HepG2 (cell line): ENCODE measurements at regions not wholly inside any gene's neighbourhood (a gene's known extent, or its start where the extent isn't known, plus 50 kb on each side); places are given as distances from the start of the nearest gene placed in this dataset.

ENCODE experiments used
- ARNT ChIP-seq: fragments of 450-650 bp; IDR thresholded peaks from 2 replicates; pipeline ENCODE4 v1.6.1; 2017
- ATF1 ChIP-seq: IDR thresholded peaks from 2 replicates; pipeline ENCODE4 v1.6.1; 2016; ENCODE audit warnings: mild to moderate bottlenecking, control low read depth
- EED ChIP-seq: sonication (generic); formaldehyde crosslinking; IDR thresholded peaks from 2 replicates; pipeline ENCODE4 v1.5.0; 2020; ENCODE audit warnings: mild to moderate bottlenecking, missing genetic modification reagents
- FOXK2 ChIP-seq: fragments of 450-650 bp; IDR thresholded peaks from 2 replicates; pipeline ENCODE4 v1.6.1; 2016
- GLI4 ChIP-seq: sonication (generic); formaldehyde crosslinking; IDR thresholded peaks from 2 replicates; pipeline ENCODE4 v1.5.1; 2020; ENCODE audit warnings: missing genetic modification reagents, mild to moderate bottlenecking, moderate library complexity, borderline replicate concordance
- GTF2F1 ChIP-seq: fragments of 150-350 bp; IDR thresholded peaks from 2 replicates; pipeline ENCODE4 v1.6.1; 2014; ENCODE audit warnings: low read length
- HOXA3 ChIP-seq: sonication (generic); formaldehyde crosslinking; IDR thresholded peaks from 2 replicates; pipeline ENCODE4 v1.5.0; 2020; ENCODE audit warnings: missing genetic modification reagents
- IRF2 ChIP-seq: IDR thresholded peaks from 2 replicates; pipeline ENCODE4 v1.6.1; 2018; ENCODE audit warnings: missing genetic modification reagents, missing compliant biosample characterization
- PITX1 ChIP-seq: sonication (generic); formaldehyde crosslinking; IDR thresholded peaks from 2 replicates; pipeline ENCODE4 v1.5.1; 2020; ENCODE audit warnings: mild to moderate bottlenecking, missing genetic modification reagents
- RFX5 ChIP-seq: IDR thresholded peaks from 2 replicates; pipeline ENCODE4 v1.6.1; 2011; ENCODE audit warnings: low read depth, low read length, improper control_type of control experiment
- SIX4 ChIP-seq: sonication (generic); formaldehyde crosslinking; IDR thresholded peaks from 2 replicates; pipeline ENCODE4 v1.4.0; 2020; ENCODE audit warnings: missing genetic modification reagents
- ZNF124 ChIP-seq: sonication (generic); formaldehyde crosslinking; IDR thresholded peaks from 2 replicates; pipeline ENCODE4 v1.4.0; 2020; ENCODE audit warnings: missing genetic modification reagents
- ZNF230 ChIP-seq: sonication (generic); formaldehyde crosslinking; IDR thresholded peaks from 2 replicates; pipeline ENCODE4 v1.4.0; 2020; ENCODE audit warnings: mild to moderate bottlenecking, missing genetic modification reagents
- ZNF354B ChIP-seq: sonication (generic); formaldehyde crosslinking; IDR thresholded peaks from 2 replicates; pipeline ENCODE4 v1.8.0; 2022; ENCODE audit warnings: mild to moderate bottlenecking, missing genetic modification reagents
- ZNF720 ChIP-seq: sonication (generic); formaldehyde crosslinking; IDR thresholded peaks from 2 replicates; pipeline ENCODE4 v1.4.0; 2020; ENCODE audit warnings: missing genetic modification reagents
- ZNF780A ChIP-seq: sonication (generic); formaldehyde crosslinking; IDR thresholded peaks from 2 replicates; pipeline ENCODE4 v1.8.0; 2022; ENCODE audit warnings: mild to moderate bottlenecking, missing genetic modification reagents, moderate library complexity
- ZSCAN21 ChIP-seq: sonication (generic); formaldehyde crosslinking; IDR thresholded peaks from 2 replicates; pipeline ENCODE4 v1.8.0; 2022; ENCODE audit warnings: mild to moderate bottlenecking, missing genetic modification reagents, moderate library complexity, borderline replicate concordance
- TF ChIP-seq, protein P1 (sequence below): sonication (generic); formaldehyde crosslinking; IDR thresholded peaks from 2 replicates; pipeline ENCODE4 v1.4.0; 2020; ENCODE audit warnings: missing genetic modification reagents
- TF ChIP-seq, protein P2 (sequence below): sonication (generic); formaldehyde crosslinking; conservative IDR thresholded peaks from 2 replicates; pipeline ENCODE4 v1.5.0; 2020; ENCODE audit warnings: missing genetic modification reagents
- TF ChIP-seq, protein P3 (sequence below): sonication (generic); formaldehyde crosslinking; IDR thresholded peaks from 2 replicates; pipeline ENCODE4 v1.5.0; 2020; ENCODE audit warnings: missing genetic modification reagents
- TF ChIP-seq, protein P4 (sequence below): sonication (generic); formaldehyde crosslinking; IDR thresholded peaks from 2 replicates; pipeline ENCODE4 v1.4.0; 2020; ENCODE audit warnings: missing genetic modification reagents
- TF ChIP-seq, protein P5 (sequence below): sonication (generic); formaldehyde crosslinking; IDR thresholded peaks from 2 replicates; pipeline ENCODE4 v1.4.0; 2020; ENCODE audit warnings: missing genetic modification reagents
- TF ChIP-seq, protein P6 (sequence below): sonication (generic); formaldehyde crosslinking; IDR thresholded peaks from 2 replicates; pipeline ENCODE4 v1.4.0; 2020; ENCODE audit warnings: missing genetic modification reagents; ENCODE audit errors: not compliant biosample characterization

DNA sequence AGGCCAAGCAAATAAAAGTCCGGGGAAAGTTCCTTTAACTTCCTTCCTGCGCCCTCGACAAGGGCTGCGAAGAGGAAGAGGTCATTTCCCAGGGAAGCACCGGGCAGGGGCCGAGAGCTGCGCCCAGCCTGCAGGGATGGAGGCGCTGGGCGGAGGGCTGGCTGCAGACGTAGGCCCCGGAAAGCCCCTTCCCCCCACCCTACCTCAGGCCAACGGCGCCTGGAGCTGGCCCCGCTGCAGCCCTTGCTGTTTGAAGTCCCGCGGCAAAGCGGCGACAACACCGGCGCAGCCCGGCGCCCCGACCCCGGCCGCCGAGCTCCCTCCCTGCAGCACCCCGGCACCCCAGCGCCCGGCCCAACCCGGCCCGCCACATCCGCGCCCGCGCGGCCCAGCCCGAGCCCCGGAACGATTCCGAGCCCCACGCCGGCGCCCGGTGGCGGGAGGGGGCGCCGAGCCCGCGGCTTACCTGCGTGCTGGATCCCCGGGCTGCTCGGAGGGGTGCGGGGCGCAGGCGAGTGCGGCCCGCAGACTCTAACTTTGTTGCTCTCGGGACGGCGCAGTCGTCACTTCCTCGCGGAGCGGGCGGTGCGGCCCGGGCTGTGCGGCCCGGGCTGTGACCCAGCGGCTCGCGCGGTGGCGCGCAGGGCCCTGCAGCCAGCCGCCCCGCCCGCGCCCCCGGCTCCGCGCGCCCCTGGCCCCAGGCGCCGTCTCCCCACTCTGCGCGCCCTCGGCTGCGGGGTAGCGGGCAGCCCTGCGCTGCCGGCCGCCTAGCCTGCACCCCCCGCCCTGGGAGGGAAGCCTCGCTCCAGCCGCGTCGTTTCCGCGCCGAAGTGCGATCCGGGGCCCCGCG lies 64.8 kb upstream of the PTGR2 start (continued):
- TF ChIP-seq, protein P1, sequence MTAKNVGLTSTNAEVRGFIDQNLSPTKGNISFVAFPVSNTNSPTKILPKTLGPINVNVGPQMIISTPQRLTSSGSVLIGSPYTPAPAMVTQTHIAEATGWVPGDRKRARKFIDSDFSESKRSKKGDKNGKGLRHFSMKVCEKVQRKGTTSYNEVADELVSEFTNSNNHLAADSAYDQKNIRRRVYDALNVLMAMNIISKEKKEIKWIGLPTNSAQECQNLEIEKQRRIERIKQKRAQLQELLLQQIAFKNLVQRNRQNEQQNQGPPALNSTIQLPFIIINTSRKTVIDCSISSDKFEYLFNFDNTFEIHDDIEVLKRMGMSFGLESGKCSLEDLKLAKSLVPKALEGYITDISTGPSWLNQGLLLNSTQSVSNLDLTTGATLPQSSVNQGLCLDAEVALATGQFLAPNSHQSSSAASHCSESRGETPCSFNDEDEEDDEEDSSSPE (CRISPR knock-in tag) = no peak; the same call in 1 of the 2 replicates
- TF ChIP-seq, protein P2, sequence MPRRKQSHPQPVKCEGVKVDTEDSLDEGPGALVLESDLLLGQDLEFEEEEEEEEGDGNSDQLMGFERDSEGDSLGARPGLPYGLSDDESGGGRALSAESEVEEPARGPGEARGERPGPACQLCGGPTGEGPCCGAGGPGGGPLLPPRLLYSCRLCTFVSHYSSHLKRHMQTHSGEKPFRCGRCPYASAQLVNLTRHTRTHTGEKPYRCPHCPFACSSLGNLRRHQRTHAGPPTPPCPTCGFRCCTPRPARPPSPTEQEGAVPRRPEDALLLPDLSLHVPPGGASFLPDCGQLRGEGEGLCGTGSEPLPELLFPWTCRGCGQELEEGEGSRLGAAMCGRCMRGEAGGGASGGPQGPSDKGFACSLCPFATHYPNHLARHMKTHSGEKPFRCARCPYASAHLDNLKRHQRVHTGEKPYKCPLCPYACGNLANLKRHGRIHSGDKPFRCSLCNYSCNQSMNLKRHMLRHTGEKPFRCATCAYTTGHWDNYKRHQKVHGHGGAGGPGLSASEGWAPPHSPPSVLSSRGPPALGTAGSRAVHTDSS (CRISPR knock-in tag) = no peak
- TF ChIP-seq ZNF354B = no peak
- TF ChIP-seq, protein P3, sequence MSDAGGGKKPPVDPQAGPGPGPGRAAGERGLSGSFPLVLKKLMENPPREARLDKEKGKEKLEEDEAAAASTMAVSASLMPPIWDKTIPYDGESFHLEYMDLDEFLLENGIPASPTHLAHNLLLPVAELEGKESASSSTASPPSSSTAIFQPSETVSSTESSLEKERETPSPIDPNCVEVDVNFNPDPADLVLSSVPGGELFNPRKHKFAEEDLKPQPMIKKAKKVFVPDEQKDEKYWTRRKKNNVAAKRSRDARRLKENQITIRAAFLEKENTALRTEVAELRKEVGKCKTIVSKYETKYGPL (CRISPR knock-in tag) = no peak; the same call in 1 of the 2 replicates
- no peak for TF ChIP-seq SIX4 (CRISPR knock-in tag)
- TF ChIP-seq GLI4 (CRISPR knock-in tag) = no peak
- TF ChIP-seq PITX1 (CRISPR knock-in tag) = no peak
- TF ChIP-seq IRF2 (CRISPR knock-in tag) = no peak
- TF ChIP-seq, protein P4, sequence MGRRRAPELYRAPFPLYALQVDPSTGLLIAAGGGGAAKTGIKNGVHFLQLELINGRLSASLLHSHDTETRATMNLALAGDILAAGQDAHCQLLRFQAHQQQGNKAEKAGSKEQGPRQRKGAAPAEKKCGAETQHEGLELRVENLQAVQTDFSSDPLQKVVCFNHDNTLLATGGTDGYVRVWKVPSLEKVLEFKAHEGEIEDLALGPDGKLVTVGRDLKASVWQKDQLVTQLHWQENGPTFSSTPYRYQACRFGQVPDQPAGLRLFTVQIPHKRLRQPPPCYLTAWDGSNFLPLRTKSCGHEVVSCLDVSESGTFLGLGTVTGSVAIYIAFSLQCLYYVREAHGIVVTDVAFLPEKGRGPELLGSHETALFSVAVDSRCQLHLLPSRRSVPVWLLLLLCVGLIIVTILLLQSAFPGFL (CRISPR knock-in tag) = no peak
- TF ChIP-seq EED (CRISPR knock-in tag) = no peak
- no peak for TF ChIP-seq ZNF124
- TF ChIP-seq ARNT = no peak
- no peak for TF ChIP-seq RFX5
- TF ChIP-seq ZNF230 (CRISPR knock-in tag) = no peak
- peak; percentile 12; the same call in 1 of the 2 replicates for TF ChIP-seq HOXA3 (CRISPR knock-in tag)
- no peak for TF ChIP-seq ZSCAN21 (CRISPR knock-in tag)
- TF ChIP-seq ZNF720 (CRISPR knock-in tag) = no peak
- no peak for TF ChIP-seq ATF1 (CRISPR knock-in tag)
- TF ChIP-seq ZNF780A (CRISPR knock-in tag) = no peak
- no peak for TF ChIP-seq GTF2F1
- TF ChIP-seq FOXK2 = no peak
- TF ChIP-seq, protein P5, sequence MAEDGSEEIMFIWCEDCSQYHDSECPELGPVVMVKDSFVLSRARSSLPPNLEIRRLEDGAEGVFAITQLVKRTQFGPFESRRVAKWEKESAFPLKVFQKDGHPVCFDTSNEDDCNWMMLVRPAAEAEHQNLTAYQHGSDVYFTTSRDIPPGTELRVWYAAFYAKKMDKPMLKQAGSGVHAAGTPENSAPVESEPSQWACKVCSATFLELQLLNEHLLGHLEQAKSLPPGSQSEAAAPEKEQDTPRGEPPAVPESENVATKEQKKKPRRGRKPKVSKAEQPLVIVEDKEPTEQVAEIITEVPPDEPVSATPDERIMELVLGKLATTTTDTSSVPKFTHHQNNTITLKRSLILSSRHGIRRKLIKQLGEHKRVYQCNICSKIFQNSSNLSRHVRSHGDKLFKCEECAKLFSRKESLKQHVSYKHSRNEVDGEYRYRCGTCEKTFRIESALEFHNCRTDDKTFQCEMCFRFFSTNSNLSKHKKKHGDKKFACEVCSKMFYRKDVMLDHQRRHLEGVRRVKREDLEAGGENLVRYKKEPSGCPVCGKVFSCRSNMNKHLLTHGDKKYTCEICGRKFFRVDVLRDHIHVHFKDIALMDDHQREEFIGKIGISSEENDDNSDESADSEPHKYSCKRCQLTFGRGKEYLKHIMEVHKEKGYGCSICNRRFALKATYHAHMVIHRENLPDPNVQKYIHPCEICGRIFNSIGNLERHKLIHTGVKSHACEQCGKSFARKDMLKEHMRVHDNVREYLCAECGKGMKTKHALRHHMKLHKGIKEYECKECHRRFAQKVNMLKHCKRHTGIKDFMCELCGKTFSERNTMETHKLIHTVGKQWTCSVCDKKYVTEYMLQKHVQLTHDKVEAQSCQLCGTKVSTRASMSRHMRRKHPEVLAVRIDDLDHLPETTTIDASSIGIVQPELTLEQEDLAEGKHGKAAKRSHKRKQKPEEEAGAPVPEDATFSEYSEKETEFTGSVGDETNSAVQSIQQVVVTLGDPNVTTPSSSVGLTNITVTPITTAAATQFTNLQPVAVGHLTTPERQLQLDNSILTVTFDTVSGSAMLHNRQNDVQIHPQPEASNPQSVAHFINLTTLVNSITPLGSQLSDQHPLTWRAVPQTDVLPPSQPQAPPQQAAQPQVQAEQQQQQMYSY (CRISPR knock-in tag) = no peak
- TF ChIP-seq, protein P6, sequence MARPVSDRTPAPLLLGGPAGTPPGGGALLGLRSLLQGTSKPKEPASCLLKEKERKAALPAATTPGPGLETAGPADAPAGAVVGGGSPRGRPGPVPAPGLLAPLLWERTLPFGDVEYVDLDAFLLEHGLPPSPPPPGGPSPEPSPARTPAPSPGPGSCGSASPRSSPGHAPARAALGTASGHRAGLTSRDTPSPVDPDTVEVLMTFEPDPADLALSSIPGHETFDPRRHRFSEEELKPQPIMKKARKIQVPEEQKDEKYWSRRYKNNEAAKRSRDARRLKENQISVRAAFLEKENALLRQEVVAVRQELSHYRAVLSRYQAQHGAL = no peak
